Vagina (tissue), 2 donors: ENCODE measurements at regions not wholly inside any gene's neighbourhood (a gene's known extent, or its start where the extent isn't known, plus 50 kb on each side); places are given as distances from the start of the nearest gene placed in this dataset.

ENCODE experiments used
- CTCF ChIP-seq, 3 experiments: fragments of 450-650 bp in 2 of 3; fragments of 200-600 bp in 1 of 3; sonication (generic) in 1 of 3; IDR thresholded peaks; one replicate each; pipeline ENCODE4 v1.5.1; 2017 to 2019; ENCODE audit warnings: antibody characterized with exemption in 3 of 3, mild to moderate bottlenecking in 2 of 3, moderate library complexity in 2 of 3
- POLR2A ChIP-seq, 2 donors: fragments of 450-650 bp; IDR thresholded peaks; one replicate each; pipeline ENCODE4 v1.6.1; 2017; ENCODE audit warnings: antibody characterized with exemption in 2 of 2, mild to moderate bottlenecking in 2 of 2, moderate library complexity in 2 of 2
- POLR2AphosphoS5 ChIP-seq, 2 donors: sonication (generic); formaldehyde crosslinking; IDR thresholded peaks; one replicate each; pipeline ENCODE4 v1.9.0; 2017; ENCODE audit warnings: antibody characterized with exemption in 2 of 2, mild to moderate bottlenecking in 2 of 2, low read depth in 1 of 2; ENCODE audit not compliant: insufficient read depth in 1 of 2

- TF ChIP-seq CTCF (IDR thresholded peaks at IDR 0.05) = no peak
- TF ChIP-seq POLR2A (IDR thresholded peaks at IDR 0.05) = no peak
- TF ChIP-seq POLR2AphosphoS5 (IDR thresholded peaks at IDR 0.05; ENCODE audit: insufficient read depth in 1 of 2, low read depth in 1 of 2) = no peak
Observed at GRCh38 chr2:128371648-128372345, 53.1 kb upstream of the HS6ST1 start.
